GM19438 (cell line): ENCODE measurements at regions not wholly inside any gene's neighbourhood (a gene's known extent, or its start where the extent isn't known, plus 50 kb on each side); places are given as distances from the start of the nearest gene placed in this dataset.
"Not testable (repeated sequence)": the region's sequence is repeated elsewhere in the genome, so short reads cannot be mapped to it uniquely, and the experiment has no call there.

Experiments used
- ATAC-seq: cut with Tn5 transposase; IDR thresholded peaks from one replicate; pipeline ENCODE4 v1.9.1; 2021; ENCODE audit warnings: low read depth; ENCODE audit not compliant: unreplicated experiment

GRCh38 chr21:31538816-31539215 lies 120.7 kb upstream of the SOD1 start:
- ATAC-seq, result no peak

DNA sequence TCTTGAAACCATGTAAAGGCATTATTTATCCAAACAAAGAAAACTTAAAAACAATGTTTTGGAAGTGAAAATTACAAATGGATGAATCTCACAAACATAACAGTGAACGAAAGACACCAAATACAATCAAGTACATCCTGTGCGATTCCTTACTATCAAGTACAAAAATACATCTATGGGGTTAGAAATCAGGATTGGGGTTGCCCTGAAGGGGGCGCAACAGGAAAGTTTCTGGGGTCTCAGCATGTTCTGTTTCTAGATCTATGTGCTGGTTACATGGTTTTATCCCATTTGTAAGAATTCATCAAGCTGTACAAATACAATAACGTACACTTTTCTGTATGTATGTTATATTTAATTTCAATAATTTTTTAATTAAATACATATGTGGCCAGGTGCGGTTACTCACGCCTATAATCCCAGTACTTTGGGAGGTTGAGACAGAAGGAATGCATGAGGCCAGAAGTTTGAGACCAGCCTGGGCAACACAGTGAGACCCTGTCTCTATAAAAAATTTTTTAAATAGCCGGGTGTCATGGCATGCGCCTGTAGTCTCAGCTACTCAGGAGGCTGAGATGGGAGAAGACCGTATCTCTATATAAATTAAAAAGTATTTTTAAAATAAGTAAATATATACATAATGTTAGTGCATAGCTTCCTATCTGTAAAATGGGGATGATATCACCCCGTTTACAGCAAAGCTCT lies 121.5 kb upstream of the SOD1 start:
- no peak for ATAC-seq

DNA sequence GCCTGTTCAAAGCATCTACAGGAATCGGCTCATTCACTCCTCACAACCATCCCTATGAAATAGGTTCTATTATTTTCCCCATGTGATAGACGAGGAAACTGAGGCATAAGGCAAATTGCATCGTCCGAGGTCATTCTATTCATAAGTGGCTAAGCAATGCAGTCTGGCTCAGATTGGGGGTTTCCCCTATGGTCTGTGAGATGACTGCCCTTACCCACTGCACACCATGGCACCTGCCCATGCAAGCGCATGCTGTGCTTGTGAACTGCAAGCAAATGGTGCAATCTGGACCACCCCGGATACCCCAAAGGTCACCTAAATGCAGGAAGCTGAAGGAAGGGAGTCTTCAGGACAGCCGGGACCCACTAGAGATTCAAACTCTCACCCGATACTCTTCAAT lies 123.4 kb upstream of the SOD1 start:
- ATAC-seq, result no peak

- ATAC-seq, result no peak
These were observed 127.5 kb upstream of the SOD1 start for GRCh38 chr21:31531967-31532366.

DNA sequence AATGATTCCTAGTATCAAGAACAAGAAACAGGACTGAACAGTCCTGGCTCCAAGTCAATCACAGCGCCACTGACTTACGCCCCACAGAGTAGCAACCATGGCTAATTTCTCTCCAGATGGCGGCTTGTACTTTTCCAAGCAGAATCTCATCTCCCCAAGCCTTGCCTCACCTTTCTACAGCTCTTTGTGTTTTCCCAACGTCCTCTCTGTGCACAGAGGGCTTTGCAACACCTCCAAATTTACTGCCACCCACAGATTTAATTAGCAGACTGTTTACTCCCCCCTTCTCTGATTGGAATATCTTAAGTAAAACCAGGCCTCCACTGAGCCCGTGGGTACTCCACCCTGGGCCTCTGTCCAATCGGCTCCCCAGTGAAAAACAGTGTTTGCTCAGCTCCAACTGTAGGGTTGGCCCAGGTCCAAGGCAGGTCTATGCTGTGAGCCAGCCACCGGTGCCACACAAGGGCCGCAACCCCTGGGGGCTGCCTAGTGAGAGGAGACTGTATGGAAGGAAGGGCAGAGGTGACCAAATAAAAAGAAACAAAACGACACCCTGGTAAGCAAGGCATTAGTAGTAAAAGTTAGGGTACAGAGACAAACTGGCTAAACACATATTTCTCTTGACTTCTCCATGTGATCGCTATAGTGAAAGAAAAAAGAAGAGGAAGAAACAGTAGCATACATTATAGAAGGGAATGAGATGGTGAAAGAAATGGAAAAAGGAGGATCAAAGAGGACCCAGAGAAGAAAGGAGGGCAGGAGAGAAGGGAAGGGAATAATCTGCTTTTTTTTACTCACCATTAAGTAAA lies 128.4 kb upstream of the SOD1 start:
- ATAC-seq, result no peak

DNA sequence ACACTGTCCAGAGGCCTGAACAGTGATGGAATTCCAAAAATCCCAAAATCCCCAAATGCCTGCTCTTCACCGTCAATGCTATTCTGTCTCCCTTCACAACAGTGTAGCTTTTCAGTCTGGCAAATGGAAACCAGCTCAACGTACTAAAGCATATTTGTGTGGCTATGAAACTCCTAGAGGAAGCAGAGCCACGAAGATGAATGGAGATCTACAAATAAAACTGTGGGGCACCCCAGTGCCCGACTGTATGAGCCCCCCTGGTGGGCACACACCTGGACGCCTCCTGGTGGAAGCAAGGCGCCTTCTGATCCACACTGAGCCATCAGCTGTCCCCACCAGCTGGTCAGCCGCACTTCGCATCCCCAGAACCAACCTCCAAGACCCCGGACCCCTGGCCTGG lies 129.1 kb upstream of the SOD1 start:
- ATAC-seq, result no peak

- no peak for ATAC-seq
These were observed 130.1 kb upstream of the SOD1 start for GRCh38 chr21:31529406-31529805.

GRCh38 chr21:31526040-31526439 lies 133.5 kb upstream of the SOD1 start:
- ATAC-seq, result no peak

DNA sequence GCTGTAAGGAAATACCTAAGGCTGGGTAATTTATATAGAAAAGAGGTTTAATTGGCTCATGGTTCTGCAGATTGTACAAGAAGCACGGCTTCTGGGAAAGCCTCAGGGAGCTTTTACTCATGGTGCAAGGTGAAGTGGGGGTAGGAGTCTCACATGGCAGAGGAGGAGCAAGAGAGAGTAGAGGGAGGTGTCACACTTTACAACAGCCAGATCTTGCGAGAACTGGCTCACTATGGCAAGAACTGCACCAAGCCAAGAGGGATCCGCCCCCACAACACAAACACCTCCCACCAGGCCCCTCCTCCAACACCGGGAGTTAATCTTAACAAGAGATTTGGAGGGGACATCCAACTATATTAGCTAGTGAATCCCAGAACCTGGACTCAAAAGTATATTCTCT lies 135.4 kb upstream of the SOD1 start:
- no peak for ATAC-seq

DNA sequence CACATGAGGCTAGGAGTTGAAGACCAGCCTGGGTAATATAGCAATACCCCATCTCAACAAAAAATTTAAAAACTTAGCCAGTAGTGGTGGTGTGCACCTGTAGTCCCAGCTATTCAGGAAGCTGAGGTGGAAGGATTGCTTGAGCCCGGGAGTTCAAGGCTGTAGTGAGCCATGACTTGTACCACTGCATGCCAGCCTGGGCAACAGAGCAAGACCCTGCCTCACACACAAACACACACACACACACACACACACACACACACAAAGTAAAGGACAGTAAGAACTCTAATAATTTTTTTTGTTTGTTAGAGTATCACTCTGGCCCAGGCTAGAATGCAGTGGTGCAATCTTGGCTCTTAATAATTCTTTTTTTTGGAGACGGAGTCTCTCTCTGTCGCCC lies 138.0 kb upstream of the SOD1 start:
- ATAC-seq, result no peak

DNA sequence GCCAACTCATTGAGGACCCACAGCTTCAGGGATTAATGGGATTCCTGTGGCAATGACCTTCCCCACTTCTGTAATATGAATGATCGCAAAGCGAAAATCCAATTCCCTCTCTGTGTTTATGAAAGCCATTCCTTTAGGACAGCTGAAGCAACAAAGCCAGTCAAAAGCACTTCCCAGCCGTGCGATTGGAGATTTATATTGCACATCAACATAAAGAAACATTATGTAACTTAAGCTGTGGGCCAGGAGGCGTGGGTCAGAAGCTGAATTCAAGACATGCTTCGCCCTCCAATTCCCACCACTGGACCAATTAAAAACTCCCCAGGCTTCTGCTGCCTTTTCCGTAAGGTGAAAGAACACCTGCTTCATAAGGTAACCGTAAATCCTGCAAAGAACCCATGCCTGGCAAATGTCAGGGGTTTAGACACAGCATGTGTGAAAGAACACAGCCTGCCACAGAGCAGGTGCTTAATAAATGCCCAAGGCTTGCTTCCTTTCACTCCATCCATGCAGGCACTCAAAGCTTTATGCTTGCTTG lies 138.9 kb upstream of the SOD1 start:
- no peak for ATAC-seq

DNA sequence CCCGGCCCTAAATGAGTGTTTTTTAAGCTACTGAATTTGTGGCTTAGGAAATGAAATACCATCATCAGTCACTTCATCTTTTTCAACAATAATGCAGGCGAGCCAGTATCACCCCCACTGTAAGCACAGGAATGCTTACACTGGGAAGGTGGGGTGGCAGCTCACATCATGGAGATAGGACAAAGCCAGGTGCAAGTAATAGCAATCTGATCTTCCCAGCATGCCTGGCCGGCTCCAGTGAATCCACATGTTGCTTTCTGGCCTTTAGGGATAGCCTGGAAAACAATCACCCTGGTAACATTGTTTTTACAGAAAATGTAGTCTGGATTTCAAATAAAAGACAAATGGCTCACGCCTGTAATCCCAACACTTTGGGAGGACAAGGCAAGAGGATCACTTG lies 140.9 kb upstream of the SOD1 start:
- ATAC-seq, result no peak

- ATAC-seq, result no peak
These were observed 141.7 kb upstream of the SOD1 start for GRCh38 chr21:31517664-31518414.

DNA sequence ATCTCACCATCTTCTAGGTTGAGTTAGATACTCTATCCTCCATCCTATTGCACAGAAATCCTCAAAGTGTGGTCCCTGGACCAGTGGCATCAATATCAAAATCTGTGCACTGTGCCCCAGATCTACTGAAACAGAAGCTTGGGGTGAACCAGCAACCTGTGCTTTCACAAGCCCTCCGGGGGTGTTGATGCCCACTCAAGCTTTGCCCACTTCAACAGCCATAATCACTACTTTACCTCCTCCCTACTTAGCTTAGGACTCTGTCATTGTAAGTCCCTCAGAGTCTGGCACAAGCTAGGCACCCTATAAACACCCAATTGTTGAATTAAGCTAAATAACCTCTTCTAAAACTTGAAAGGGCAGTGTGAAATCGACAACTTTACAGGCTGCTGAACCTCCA lies 144.2 kb upstream of the SOD1 start:
- ATAC-seq, result no peak

DNA sequence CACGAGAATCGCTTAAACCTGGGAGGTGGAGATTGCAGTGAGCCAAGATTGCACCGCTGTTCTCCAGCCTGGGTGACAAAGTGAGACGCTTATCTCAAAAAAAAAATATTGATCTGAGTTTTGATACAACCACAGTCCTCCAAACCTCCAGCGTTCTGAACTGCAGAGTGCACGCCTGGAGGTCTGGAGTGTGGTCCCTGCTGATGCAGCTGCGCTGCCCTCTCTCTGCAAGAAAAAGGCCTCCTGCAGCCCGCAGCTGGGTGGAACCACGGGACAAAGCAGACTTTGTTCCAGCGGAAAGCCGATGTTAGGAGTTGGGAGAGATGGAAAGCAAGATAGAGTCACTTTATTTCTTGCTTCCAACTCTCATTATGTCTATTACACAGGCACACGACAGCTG lies 144.9 kb upstream of the SOD1 start:
- ATAC-seq, result no peak

DNA sequence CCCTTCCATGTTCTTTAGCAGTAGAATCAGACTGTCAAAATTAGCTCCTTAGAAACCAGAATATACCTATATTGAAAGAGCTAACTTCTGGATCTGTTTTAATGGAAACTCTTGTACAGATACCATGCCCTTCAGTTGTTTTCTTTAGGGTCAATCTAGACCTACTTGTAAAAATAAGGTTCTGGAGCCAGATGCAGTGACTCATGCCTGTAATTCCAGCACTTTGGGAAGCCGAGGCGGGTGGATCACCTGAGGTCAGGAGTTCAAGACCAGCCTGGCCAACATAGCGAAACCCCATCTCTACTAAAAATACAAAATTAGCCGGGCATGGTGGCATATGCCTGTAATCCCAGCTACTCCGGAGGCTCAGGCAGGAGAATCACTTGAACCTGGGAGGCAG lies 146.0 kb upstream of the SOD1 start:
- not testable (repeated sequence) for ATAC-seq

DNA sequence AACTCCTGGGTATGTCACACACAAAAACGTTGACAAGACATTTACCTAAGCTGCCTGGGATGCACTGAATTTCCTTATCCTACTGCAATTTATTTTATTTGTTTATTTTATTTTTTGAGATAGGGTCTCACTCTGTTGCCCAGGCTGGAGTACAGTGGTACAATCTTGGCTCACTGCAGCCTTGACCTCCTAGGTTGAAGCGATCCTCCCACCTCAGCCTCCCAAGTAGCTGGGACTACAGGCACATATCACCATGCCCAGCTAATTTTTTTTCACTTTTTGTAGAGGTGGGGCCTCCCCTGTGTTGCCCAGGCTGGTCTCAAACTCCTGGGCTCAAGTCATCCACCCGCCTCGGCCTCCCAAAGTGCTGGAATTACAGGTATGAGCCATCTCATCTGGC lies 147.5 kb upstream of the SOD1 start:
- not testable (repeated sequence) for ATAC-seq

DNA sequence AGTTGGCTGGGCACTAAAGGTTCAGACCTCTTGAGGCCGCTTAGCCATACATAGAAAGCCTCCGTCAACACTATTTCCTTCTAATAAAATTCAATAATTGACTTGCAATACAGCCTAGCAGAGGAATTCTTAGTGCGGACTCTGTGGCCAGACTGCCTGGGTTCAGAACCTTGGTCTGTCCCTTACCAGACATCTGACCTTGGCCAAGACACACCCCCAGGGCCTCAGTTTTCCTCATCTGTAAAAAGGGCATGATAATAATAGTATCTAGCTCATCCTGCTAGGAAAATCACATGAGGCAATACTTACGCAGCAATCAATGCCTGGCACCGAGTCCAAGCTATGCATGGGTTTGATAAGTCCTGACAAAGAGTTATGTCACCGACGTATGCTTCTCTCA lies 148.2 kb upstream of the SOD1 start:
- ATAC-seq, result no peak

DNA sequence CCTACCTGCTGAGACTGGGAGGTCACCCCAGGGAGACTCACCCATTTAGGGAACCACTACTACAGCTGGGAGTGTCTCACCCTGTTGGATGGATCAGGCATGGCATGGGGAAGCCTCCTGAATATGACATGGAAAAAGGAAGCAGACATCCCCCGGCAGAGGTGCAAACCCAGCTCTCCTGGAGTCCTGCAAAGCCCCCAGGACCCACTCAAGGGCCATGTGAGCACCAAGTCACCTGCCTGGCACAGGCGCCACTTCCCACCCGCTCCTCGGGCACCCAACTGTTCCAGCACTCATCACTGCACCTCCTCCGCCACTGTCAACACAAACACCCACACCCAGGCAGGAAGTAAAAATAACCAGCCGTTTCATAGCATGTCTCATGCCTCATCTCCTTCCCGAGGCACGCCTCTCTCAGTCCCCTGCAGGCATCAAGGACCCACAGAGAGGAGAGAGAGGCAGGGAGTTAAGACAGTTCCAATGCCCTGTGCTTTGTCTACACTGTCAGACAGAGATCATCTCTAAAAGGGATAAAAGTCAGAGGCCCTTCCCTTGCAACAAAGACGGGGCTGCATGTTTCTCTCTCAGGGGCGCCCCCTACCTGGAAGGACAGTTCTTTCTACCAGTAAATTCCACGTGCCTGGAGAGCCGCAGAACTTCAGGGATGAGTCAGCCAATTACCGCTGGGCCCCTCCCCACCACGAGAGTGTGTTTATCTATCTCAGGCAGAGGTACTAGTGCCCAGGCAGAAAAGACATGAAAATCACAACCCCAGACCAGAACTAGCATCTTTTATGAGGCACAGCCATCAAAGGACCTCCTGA lies 150.1 kb upstream of the SOD1 start:
- ATAC-seq, result peak; percentile 42

DNA sequence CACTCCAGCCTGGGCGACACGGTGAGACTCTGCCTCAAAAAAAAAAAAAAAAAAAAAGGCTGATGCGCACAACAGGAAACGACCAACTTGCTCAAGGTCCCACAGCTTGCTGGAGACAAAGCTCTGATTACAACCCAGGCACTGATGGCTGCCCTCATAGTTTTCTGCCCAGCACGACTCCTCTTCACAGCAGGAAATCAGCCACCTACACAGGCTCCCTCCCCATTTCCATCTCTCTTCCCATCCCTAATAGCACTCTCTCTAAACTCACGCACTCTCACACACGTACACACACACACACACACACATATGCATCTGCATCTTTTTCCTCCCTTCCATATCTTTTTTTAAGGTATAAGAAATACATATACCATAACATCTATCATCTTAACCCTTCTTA lies 153.5 kb upstream of the SOD1 start:
- ATAC-seq, result no peak
